GM19035 (cell line): ENCODE measurements at regions not wholly inside any gene's neighbourhood (a gene's known extent, or its start where the extent isn't known, plus 50 kb on each side); places are given as distances from the start of the nearest gene placed in this dataset.

Source experiments
- ATAC-seq: cut with Tn5 transposase; IDR thresholded peaks from one replicate; pipeline ENCODE4 v1.9.1; 2021; ENCODE audit not compliant: unreplicated experiment

- ATAC-seq = peak; percentile 87
These were observed 250.4 kb downstream of the FOXA2 start for GRCh38 chr20:22333885-22334545.

- ATAC-seq = no peak
These were observed 259.9 kb downstream of the FOXA2 start for GRCh38 chr20:22324505-22324904.

- ATAC-seq = no peak
These were observed 261.9 kb downstream of the FOXA2 start for GRCh38 chr20:22322513-22322912.

GRCh38 chr20:22321191-22321590, 263.2 kb downstream of the FOXA2 start:
- ATAC-seq = no peak

GRCh38 chr20:22320245-22320915, 264.0 kb downstream of the FOXA2 start:
- ATAC-seq = no peak

GRCh38 chr20:22315771-22316170, 268.6 kb downstream of the FOXA2 start:
- no peak for ATAC-seq

GRCh38 chr20:22315073-22315472, 269.3 kb downstream of the FOXA2 start:
- ATAC-seq = no peak

- no peak for ATAC-seq
These were observed 271.5 kb downstream of the FOXA2 start for GRCh38 chr20:22312744-22313346.

- no peak for ATAC-seq
These were observed 275.4 kb downstream of the FOXA2 start for GRCh38 chr20:22308934-22309333.

GRCh38 chr20:22307409-22307808, 277.0 kb downstream of the FOXA2 start:
- ATAC-seq = no peak

- ATAC-seq = no peak
These were observed 279.0 kb downstream of the FOXA2 start for GRCh38 chr20:22305381-22305780.

- no peak for ATAC-seq
These were observed 280.8 kb downstream of the FOXA2 start for GRCh38 chr20:22303523-22303922.

- ATAC-seq = no peak
These were observed 282.3 kb downstream of the FOXA2 start for GRCh38 chr20:22302039-22302438.

- ATAC-seq = no peak
These were observed 290.5 kb downstream of the FOXA2 start for GRCh38 chr20:22293886-22294285.

GRCh38 chr20:22289442-22289841, 294.9 kb downstream of the FOXA2 start:
- no peak for ATAC-seq

- ATAC-seq = no peak
These were observed 295.4 kb downstream of the FOXA2 start for GRCh38 chr20:22288957-22289356.

- no peak for ATAC-seq
These were observed 296.2 kb downstream of the FOXA2 start for GRCh38 chr20:22288156-22288555.

- no peak for ATAC-seq
These were observed 298.8 kb downstream of the FOXA2 start for GRCh38 chr20:22285555-22285954.

- ATAC-seq = no peak
These were observed 301.7 kb downstream of the FOXA2 start for GRCh38 chr20:22282696-22283095.

GRCh38 chr20:22274330-22274729, 310.0 kb downstream of the FOXA2 start:
- no peak for ATAC-seq

- no peak for ATAC-seq
These were observed 315.7 kb downstream of the FOXA2 start for GRCh38 chr20:22268675-22269074.

GRCh38 chr20:22264917-22265316, 319.5 kb downstream of the FOXA2 start:
- ATAC-seq = no peak
